Adrenal gland (tissue), 9 donors: ENCODE measurements at regions not wholly inside any gene's neighbourhood (a gene's known extent, or its start where the extent isn't known, plus 50 kb on each side); places are given as distances from the start of the nearest gene placed in this dataset.
"Not testable (repeated sequence)": the region's sequence is repeated elsewhere in the genome, so short reads cannot be mapped to it uniquely, and the experiment has no call there.

ENCODE experiments used
- DNase-seq, 7 donors: peaks; one replicate each; pipeline ENCODE4 v3.0.0-alpha.2; 2019 to 2020
- H3K27ac ChIP-seq, 5 donors: fragments of 200-600 bp; sonication (generic) in 4 of 5; 1 replicate in 3 of 5; 2 replicates in 2 of 5; pipeline versions ENCODE4 v1.5.1 to v1.8.0; 2016 to 2020; ENCODE audit warnings: mild to moderate bottlenecking in 1 of 5
- H3K27me3 ChIP-seq: fragments of 200-600 bp; 2 replicates; pipeline ENCODE4 v1.8.0; 2021
- H3K36me3 ChIP-seq, 2 donors: fragments of 200-600 bp; replicated peaks in 1 of 2; 1 replicate in 1 of 2; 2 replicates in 1 of 2; pipeline versions ENCODE4 v1.5.1 to v1.8.0; 2018 to 2022
- H3K4me1 ChIP-seq, 2 donors: fragments of 200-600 bp; replicated peaks in 1 of 2; 1 replicate in 1 of 2; 2 replicates in 1 of 2; pipeline versions ENCODE4 v1.5.1 to v1.8.0; 2018 to 2021
- H3K4me3 ChIP-seq, 4 donors: fragments of 200-600 bp; sonication (generic) in 3 of 4; one replicate each; pipeline ENCODE4 v1.5.1; 2016 to 2018
- H3K9me3 ChIP-seq, 3 donors: fragments of 200-600 bp; sonication (generic) in 1 of 3; replicated peaks in 1 of 3; 1 replicate in 2 of 3; 2 replicates in 1 of 3; pipeline versions ENCODE4 v1.5.1 to v1.8.0; 2016 to 2021
- CTCF ChIP-seq, 6 experiments: fragments of 450-650 bp in 4 of 6; fragments of 200-600 bp in 2 of 6; sonication (generic) in 1 of 6; IDR thresholded peaks; 1 replicate in 5 of 6; 2 replicates in 1 of 6; pipeline versions ENCODE4 v1.5.1 to v1.8.0; 2016 to 2021; ENCODE audit warnings: antibody characterized with exemption in 6 of 6, mild to moderate bottlenecking in 2 of 6, moderate library complexity in 1 of 6
- POLR2A ChIP-seq, 2 donors: fragments of 450-650 bp; IDR thresholded peaks; one replicate each; pipeline ENCODE4 v1.6.1; 2017; ENCODE audit warnings: antibody characterized with exemption in 2 of 2, mild to moderate bottlenecking in 2 of 2, moderate library complexity in 1 of 2
- WGBS, 4 donors: extraction: QIAGEN DNeasy Blood & Tissue Kit in 2 of 4; methylation state at CpG; one replicate each; pipeline versions ENCODE4 v1.1.5 to v1.1.7; 2013 to 2017; 5-methylcytosine and 5-hydroxymethylcytosine counted together
- intact Hi-C, 2 donors: fragments of 100-400 bp; cut with DNase I; formaldehyde crosslinking; loops; one replicate each; pipeline versions ENCODE4 v1.14.1 to v1.15.0; 2022 to 2023
- donor health status: healthy with polysubstance abuse.
- donor health status: Bipolar disorder and iron deficiency.
- donor health status: DM: yes; HTN: yes; CAD: no.
- donor health status: DM: no; HTN: no; CAD: no.
- donor health status: DM: no; HTN: no; CAD: no.

- intact Hi-C loops: no loop called here
- no peaks in the 10 kb centered on the region for H3K36me3 ChIP-seq
- no peak for DNase-seq
- TF ChIP-seq POLR2A (IDR thresholded peaks at IDR 0.05) (no peak), CTCF (IDR thresholded peaks at IDR 0.05) (no peak)
- H3K9me3 ChIP-seq: no peaks in the 10 kb centered on the region
- no peaks in the 10 kb centered on the region for H3K27me3 ChIP-seq
- no peak overlapping the region for H3K27ac ChIP-seq
- WGBS, 4 donors: 93 to 100% (median 97%) methylated on average over 1 of the region's 1 CpG; no CpG with 5 or more reads in 1 of the 4 donors
- H3K4me1 ChIP-seq: no peaks in the 10 kb centered on the region
- H3K4me3 ChIP-seq: no peak overlapping the region
Measured at GRCh38 chr4:4647041-4647440, 105.2 kb upstream of the STX18 start.

- WGBS, 4 donors: 80 to 100% (median 86%) methylated on average over 3 of the region's 3 CpGs
- TF ChIP-seq POLR2A (IDR thresholded peaks at IDR 0.05): no peak
- no peak overlapping the region for H3K4me3 ChIP-seq
- intact Hi-C loops: no loop called here
- no peak overlapping the region for H3K27ac ChIP-seq
- H3K27me3 ChIP-seq: no peaks in the 10 kb centered on the region
- no peaks in the 10 kb centered on the region for H3K4me1 ChIP-seq
- no peak for DNase-seq
- H3K9me3 ChIP-seq: no peaks in the 10 kb centered on the region
- no peaks in the 10 kb centered on the region for H3K36me3 ChIP-seq
Measured at GRCh38 chr4:4645743-4646142, 103.9 kb upstream of the STX18 start.

- H3K36me3 ChIP-seq, H3K27ac ChIP-seq, H3K27me3 ChIP-seq, H3K9me3 ChIP-seq, H3K4me1 ChIP-seq, DNase-seq, H3K4me3 ChIP-seq, intact Hi-C loops: not testable (repeated sequence)
- WGBS, 4 donors: 89 to 96% (median 93%) methylated on average over 5 of the region's 5 CpGs
Measured at GRCh38 chr4:4644277-4644676, 102.4 kb upstream of the STX18 start.

GRCh38 chr4:4643743-4644142, 101.9 kb upstream of the STX18 start:
- H3K4me1 ChIP-seq, H3K36me3 ChIP-seq, DNase-seq, intact Hi-C loops, H3K27ac ChIP-seq, H3K9me3 ChIP-seq, H3K4me3 ChIP-seq, H3K27me3 ChIP-seq: not testable (repeated sequence)
- 86 to 93% (median 88%) methylated on average over 6 of the region's 6 CpGs for WGBS, 4 donors

GRCh38 chr4:4643306-4643705, 101.5 kb upstream of the STX18 start:
- Histone ChIP-seq H3K27me3 (no peaks in the 10 kb centered on the region), H3K27ac (no peak overlapping the region), H3K4me1 (no peaks in the 10 kb centered on the region), H3K9me3 (no peaks in the 10 kb centered on the region), H3K4me3 (no peak overlapping the region), H3K36me3 (no peaks in the 10 kb centered on the region)
- no peak for DNase-seq
- intact Hi-C loops: no loop called here
- TF ChIP-seq CTCF (IDR thresholded peaks at IDR 0.05) (no peak), POLR2A (IDR thresholded peaks at IDR 0.05) (no peak)
- 89 to 94% (median 93%) methylated on average over 5 of the region's 5 CpGs for WGBS, 4 donors

GRCh38 chr4:4642496-4643000, 100.7 kb upstream of the STX18 start:
- 81 to 90% (median 88%) methylated on average over 6 of the region's 6 CpGs for WGBS, 4 donors
- Histone ChIP-seq H3K4me1 (no peaks in the 10 kb centered on the region), H3K9me3 (no peaks in the 10 kb centered on the region), H3K36me3 (no peaks in the 10 kb centered on the region), H3K27ac (no peak overlapping the region), H3K27me3 (no peaks in the 10 kb centered on the region), H3K4me3 (no peak overlapping the region)
- intact Hi-C loops: no loop called here
- DNase-seq: no peak
- TF ChIP-seq POLR2A (IDR thresholded peaks at IDR 0.05) (no peak), CTCF (IDR thresholded peaks at IDR 0.05) (no peak)
